AG04449 (cell line): ENCODE measurements at regions not wholly inside any gene's neighbourhood (a gene's known extent, or its start where the extent isn't known, plus 50 kb on each side); places are given as distances from the start of the nearest gene placed in this dataset.

Experiments
- CTCF ChIA-PET: fragments of 350-600 bp; formaldehyde crosslinking; extraction: SDS; loops from one replicate; lab custom pipeline; 2021; ENCODE audit warnings: antibody characterized with exemption; lab: Yijun Ruan, JAX
- POLR2A ChIA-PET: fragments of 400-600, 350-600 bp; formaldehyde crosslinking; extraction: SDS; loops from one replicate; lab custom pipeline; 2020; ENCODE audit warnings: antibody characterized with exemption, inconsistent platforms; lab: Yijun Ruan, JAX
- DNase-seq: peaks from one replicate; pipeline ENCODE4 v3.0.0-alpha.2; 2010; ENCODE audit warnings: low read depth, low spot score
- H3K4me3 ChIP-seq: 2 replicates; pipeline ENCODE4 v1.5.1; 2011; ENCODE audit warnings: low read depth, mild to moderate bottlenecking, control low read depth, low read length
- CTCF ChIP-seq: IDR thresholded peaks from one replicate; pipeline ENCODE4 v1.5.1; 2011; ENCODE audit warnings: mild to moderate bottlenecking, moderate library complexity, low read length, control low read depth, inconsistent platforms; ENCODE audit not compliant: insufficient read depth; ENCODE audit errors: missing control alignments

- TF ChIP-seq CTCF = no peak
- DNase-seq = no peak
- CTCF ChIA-PET = no interaction called here
- H3K4me3 ChIP-seq = no peak overlapping the region
- POLR2A ChIA-PET = no interaction called here
These were observed 107.7 kb upstream of the RAB27B start for GRCh38 chr18:54720620-54721019.

DNA sequence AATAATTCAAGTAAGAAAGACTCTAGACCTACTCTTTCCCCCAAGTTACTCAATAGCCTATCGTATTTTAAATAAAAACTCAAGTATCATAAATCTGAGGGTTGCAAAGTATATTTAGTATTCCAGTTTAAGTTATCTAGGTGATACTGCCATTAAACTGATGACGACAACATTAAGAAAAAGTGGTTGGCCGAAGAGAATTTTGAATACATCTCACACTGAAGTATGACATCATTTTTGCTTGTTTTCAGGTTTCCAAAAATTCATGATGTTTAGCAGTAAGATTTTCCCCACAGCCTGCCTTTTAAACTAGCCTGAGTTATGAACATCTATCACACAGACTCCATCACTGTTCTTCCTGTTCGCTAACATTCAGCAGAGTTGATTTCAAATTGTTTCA, 102.1 kb upstream of the RAB27B start:
- no peak overlapping the region for H3K4me3 ChIP-seq
- POLR2A ChIA-PET = no interaction called here
- no peak for DNase-seq
- CTCF ChIA-PET = no interaction called here
- no peak for TF ChIP-seq CTCF

DNA sequence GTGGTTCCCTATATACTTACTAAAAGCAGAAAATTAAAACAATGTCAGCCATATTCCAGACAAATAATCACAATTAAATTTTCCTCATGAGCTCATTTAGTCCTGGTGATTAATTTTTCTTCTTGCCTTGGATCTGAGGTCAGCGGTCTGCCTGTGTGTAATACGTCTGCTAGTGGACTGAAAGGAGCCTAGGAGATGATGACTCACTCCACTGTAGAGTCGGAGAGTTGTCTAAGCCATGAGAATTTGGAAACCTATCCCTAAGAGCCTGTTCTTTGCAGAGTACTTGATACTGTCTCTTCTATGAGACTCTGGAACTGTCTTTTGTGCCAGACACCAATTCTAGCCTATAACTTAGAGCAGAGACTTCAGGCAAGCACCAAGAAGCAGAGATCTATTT, 94.2 kb upstream of the RAB27B start:
- TF ChIP-seq CTCF = no peak
- no peak overlapping the region for H3K4me3 ChIP-seq
- ChIA-PET CTCF (interaction anchor here (0.6 to 1.4 kb wide), 2 partner anchors 17 to 103 kb away, joined by 3 read pairs; no protein-coding TSS in a partner anchor), POLR2A (interaction anchor here (0.6 to 0.9 kb wide), 3 partner anchors 8 to 186 kb away, joined by 3 to 4 read pairs (median 3); no protein-coding TSS in a partner anchor)
- DNase-seq = peak; percentile 74

DNA sequence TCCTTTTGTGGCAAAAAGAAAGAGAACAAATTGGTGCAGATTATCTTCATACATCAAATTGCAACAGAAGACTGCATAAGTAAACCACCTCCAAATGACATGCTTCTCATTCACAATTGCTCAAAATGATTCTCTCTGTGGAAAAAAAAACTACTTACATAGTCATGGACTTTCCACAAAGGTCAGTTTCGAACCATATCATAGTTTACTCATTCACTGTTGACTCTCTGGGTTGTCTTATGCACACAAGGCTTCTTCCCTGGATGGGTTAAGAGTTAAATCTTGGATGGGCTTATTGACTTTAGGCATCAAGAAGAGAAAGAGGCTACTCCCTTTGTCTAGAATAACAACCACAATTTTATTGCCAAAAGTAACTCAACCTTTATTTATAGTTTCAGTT, 91.3 kb upstream of the RAB27B start:
- H3K4me3 ChIP-seq = no peak overlapping the region
- TF ChIP-seq CTCF = no peak
- POLR2A ChIA-PET = no interaction called here
- CTCF ChIA-PET = no interaction called here
- no peak for DNase-seq

- no peak for TF ChIP-seq CTCF
- POLR2A ChIA-PET = no interaction called here
- no peak for DNase-seq
- CTCF ChIA-PET = no interaction called here
- no peak overlapping the region for H3K4me3 ChIP-seq
These were observed 90.3 kb upstream of the RAB27B start for GRCh38 chr18:54737986-54738385.

GRCh38 chr18:54739476-54739875, 88.8 kb upstream of the RAB27B start:
- POLR2A ChIA-PET = no interaction called here
- no peak overlapping the region for H3K4me3 ChIP-seq
- TF ChIP-seq CTCF = no peak
- no peak for DNase-seq
- CTCF ChIA-PET = interaction anchor here (1.0 kb wide), 1 partner anchor 23 kb away, joined by 3 read pairs; no protein-coding TSS in a partner anchor
